H1 (cell line): ENCODE measurements at regions not wholly inside any gene's neighbourhood (a gene's known extent, or its start where the extent isn't known, plus 50 kb on each side); places are given as distances from the start of the nearest gene placed in this dataset.

Experiments
- HDAC6 ChIP-seq: IDR thresholded peaks from one replicate; pipeline ENCODE4 v1.7.1; 2012; ENCODE audit warnings: low read depth, mild to moderate bottlenecking, inconsistent platforms, low read length, moderate library complexity
- KDM1A ChIP-seq: fragments of 200-600, 300-600 bp; sonication (generic); IDR thresholded peaks from 2 replicates; pipeline ENCODE4 v1.7.1; 2016; ENCODE audit warnings: mild to moderate bottlenecking, low read length, borderline replicate concordance
- RAD21 ChIP-seq, 2 experiments: IDR thresholded peaks in 1 of 2; conservative IDR thresholded peaks in 1 of 2; 2 replicates each; pipeline ENCODE4 v1.6.1; 2011; ENCODE audit warnings: low read depth in 2 of 2, low read length in 2 of 2, improper control_type of control experiment in 1 of 2, inconsistent platforms in 1 of 2, mild to moderate bottlenecking in 1 of 2, moderate library complexity in 1 of 2
- SRF ChIP-seq: IDR thresholded peaks from 2 replicates; pipeline ENCODE4 v1.6.1; 2011; ENCODE audit warnings: mild to moderate bottlenecking, low read depth, low read length, moderate library complexity
- TF ChIP-seq, protein P1 (sequence below): IDR thresholded peaks from 2 replicates; pipeline ENCODE4 v1.6.1; 2011; ENCODE audit warnings: low read length, improper control_type of control experiment

DNA sequence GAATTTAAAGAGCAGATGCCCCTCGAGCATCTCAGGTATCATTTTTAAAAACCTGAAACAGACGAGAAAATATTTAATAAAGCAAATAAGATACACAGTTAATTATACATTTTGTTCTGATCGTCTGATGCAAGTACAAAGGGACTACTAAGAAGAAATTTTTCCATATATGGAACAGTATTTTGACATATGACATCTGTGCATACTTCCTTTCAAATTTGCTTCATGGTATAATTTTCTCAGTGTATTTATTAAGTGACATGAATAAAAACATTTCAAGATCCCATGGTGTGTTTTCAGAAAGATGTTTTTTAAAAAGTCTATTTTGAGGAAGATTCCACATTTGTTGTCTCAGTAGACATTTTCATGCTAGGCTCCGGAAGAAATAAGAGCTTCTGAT lies 208.1 kb downstream of the VGLL3 start (continued):
- TF ChIP-seq, protein P1, sequence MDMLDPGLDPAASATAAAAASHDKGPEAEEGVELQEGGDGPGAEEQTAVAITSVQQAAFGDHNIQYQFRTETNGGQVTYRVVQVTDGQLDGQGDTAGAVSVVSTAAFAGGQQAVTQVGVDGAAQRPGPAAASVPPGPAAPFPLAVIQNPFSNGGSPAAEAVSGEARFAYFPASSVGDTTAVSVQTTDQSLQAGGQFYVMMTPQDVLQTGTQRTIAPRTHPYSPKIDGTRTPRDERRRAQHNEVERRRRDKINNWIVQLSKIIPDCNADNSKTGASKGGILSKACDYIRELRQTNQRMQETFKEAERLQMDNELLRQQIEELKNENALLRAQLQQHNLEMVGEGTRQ, result no peak
- TF ChIP-seq KDM1A (no peak), SRF (no peak), RAD21 (IDR thresholded peaks at IDR 0.05 in 1 of 2, conservative IDR thresholded peaks at IDR 0.05 in 1 of 2; ENCODE audit: low read depth in 2 of 2, low read length in 2 of 2) (no peak), HDAC6 (no peak)
